HG03342 (cell line): ENCODE measurements at regions not wholly inside any gene's neighbourhood (a gene's known extent, or its start where the extent isn't known, plus 50 kb on each side); places are given as distances from the start of the nearest gene placed in this dataset.
"Not testable (repeated sequence)": the region's sequence is repeated elsewhere in the genome, so short reads cannot be mapped to it uniquely, and the experiment has no call there.

Source experiments
- ATAC-seq: cut with Tn5 transposase; IDR thresholded peaks from one replicate; pipeline ENCODE4 v1.9.1; 2021; ENCODE audit warnings: mild to moderate bottlenecking, moderate library complexity; ENCODE audit not compliant: unreplicated experiment

- no peak for ATAC-seq
Measured at GRCh38 chr22:46039535-46039934, 62.6 kb upstream of the WNT7B start.

- no peak for ATAC-seq
Measured at GRCh38 chr22:46040471-46041465, 63.8 kb upstream of the WNT7B start.

- no peak for ATAC-seq
Measured at GRCh38 chr22:46041642-46042041, 64.7 kb upstream of the WNT7B start.

GRCh38 chr22:46042786-46043185, 65.8 kb upstream of the WNT7B start:
- ATAC-seq, result no peak

- no peak for ATAC-seq
Measured at GRCh38 chr22:46043339-46043738, 66.4 kb upstream of the WNT7B start.

GRCh38 chr22:46043816-46044620, 67.1 kb upstream of the WNT7B start:
- no peak for ATAC-seq

- no peak for ATAC-seq
Measured at GRCh38 chr22:46044621-46045458, 67.9 kb upstream of the WNT7B start.

GRCh38 chr22:46045459-46046298, 68.7 kb upstream of the WNT7B start:
- ATAC-seq, result no peak

GRCh38 chr22:46046299-46046685, 69.3 kb upstream of the WNT7B start:
- no peak for ATAC-seq

- no peak for ATAC-seq
Measured at GRCh38 chr22:46047226-46047625, 70.3 kb upstream of the WNT7B start.

GRCh38 chr22:46047841-46048595, 71.1 kb upstream of the WNT7B start:
- ATAC-seq, result no peak

GRCh38 chr22:46048661-46049060, 71.7 kb upstream of the WNT7B start:
- ATAC-seq, result not testable (repeated sequence)

- no peak for ATAC-seq
Measured at GRCh38 chr22:46049726-46050450, 72.9 kb upstream of the WNT7B start.

GRCh38 chr22:46050451-46050845, 73.5 kb upstream of the WNT7B start:
- no peak for ATAC-seq

- no peak for ATAC-seq
Measured at GRCh38 chr22:46050916-46051614, 74.1 kb upstream of the WNT7B start.

GRCh38 chr22:46051646-46052045, 74.7 kb upstream of the WNT7B start:
- ATAC-seq, result no peak

GRCh38 chr22:46052331-46052771, 75.4 kb upstream of the WNT7B start:
- ATAC-seq, result no peak
